HepG2 (cell line): ENCODE measurements at regions not wholly inside any gene's neighbourhood (a gene's known extent, or its start where the extent isn't known, plus 50 kb on each side); places are given as distances from the start of the nearest gene placed in this dataset.

ENCODE experiments used
- ATAC-seq: fragments of 200-7000 bp; cut with Tn5 transposase; 3 replicates; pipeline ENCODE4 v1.9.1; 2020; ENCODE audit warnings: mild to moderate bottlenecking, moderate library complexity
- BruUV-seq: library from RNA; stranded (reverse); fragments of 400-500 nt; replicated peaks from 2 replicates; lab custom pipeline; 2021; lab: Mats Ljungman, UMichigan
- CTCF ChIA-PET: fragments of 300-600 bp; formaldehyde crosslinking; extraction: SDS; loops from one replicate; lab custom pipeline; 2021; ENCODE audit warnings: low total read pairs, inconsistent platforms, low intra/inter-chr PET ratio; lab: Yijun Ruan, JAX
- POLR2A ChIA-PET: fragments of 350-600 bp; sonication (Branson Sonifier 250); formaldehyde crosslinking; loops from one replicate; lab custom pipeline; 2020; ENCODE audit warnings: antibody characterized with exemption, inconsistent platforms; lab: Yijun Ruan, JAX
- DNase-seq: peaks from one replicate; pipeline ENCODE4 v3.0.0-alpha.2; 2015; ENCODE audit warnings: low spot score
- FAIRE-seq: peaks from 3 replicates; lab custom pipeline; 2011; peaks lifted over from hg19 to GRCh38; lab: Jason Lieb, UNC
- H2AFZ ChIP-seq: one replicate; pipeline ENCODE4 v1.6.1; 2011; ENCODE audit warnings: low read length, inconsistent platforms
- H3K27ac ChIP-seq: fragments of 300-600 bp; 3 replicates; pipeline ENCODE4 v1.8.0; 2011; ENCODE audit warnings: mixed run types, mild to moderate bottlenecking, mixed read lengths, low read length, inconsistent platforms; ENCODE audit not compliant: insufficient read depth; ENCODE audit errors: extremely low read length
- H3K27me3 ChIP-seq, 2 experiments: fragments of 200-600 bp in 1 of 2; 2 replicates in 1 of 2; 3 replicates in 1 of 2; pipeline versions ENCODE4 v1.6.0 to v1.8.0; 2011; ENCODE audit warnings: low read length in 2 of 2, mild to moderate bottlenecking in 2 of 2, moderate library complexity in 2 of 2, inconsistent platforms in 1 of 2; ENCODE audit not compliant: insufficient read depth in 2 of 2, control insufficient read depth in 1 of 2
- H3K36me3 ChIP-seq, 2 experiments: fragments of 200-600 bp in 1 of 2; replicated peaks in 1 of 2; 2 replicates in 1 of 2; 3 replicates in 1 of 2; pipeline versions ENCODE4 v1.5.1 to v1.8.0; 2011; ENCODE audit warnings: low read length in 2 of 2, inconsistent platforms in 1 of 2; ENCODE audit not compliant: insufficient read depth in 2 of 2, control insufficient read depth in 1 of 2
- H3K4me1 ChIP-seq: 2 replicates; pipeline ENCODE4 v1.5.1; 2012; ENCODE audit warnings: low read length, inconsistent platforms; ENCODE audit not compliant: insufficient read depth
- H3K4me2 ChIP-seq: 2 replicates; pipeline ENCODE4 v1.6.0; 2011; ENCODE audit warnings: low read depth, low read length, inconsistent platforms
- H3K4me3 ChIP-seq, 3 experiments: fragments of 200-600 bp in 1 of 3; sonication (generic), shearing (Covaris generic) in 1 of 3; replicated peaks in 1 of 3; 2 replicates each; pipeline ENCODE4 v1.5.1; 2011 to 2016; ENCODE audit warnings: low read length in 3 of 3, inconsistent platforms in 2 of 3, low read depth in 2 of 3, mild to moderate bottlenecking in 2 of 3, control low read depth in 1 of 3, mixed read lengths in 1 of 3; ENCODE audit not compliant: insufficient read depth in 1 of 3
- H3K79me2 ChIP-seq: one replicate; pipeline ENCODE4 v1.6.1; 2011; ENCODE audit warnings: low read length, inconsistent platforms; ENCODE audit not compliant: insufficient read depth
- H3K9ac ChIP-seq: 2 replicates; pipeline ENCODE4 v1.6.0; 2011; ENCODE audit warnings: mild to moderate bottlenecking, low read depth, low read length, inconsistent platforms; ENCODE audit not compliant: insufficient read depth
- H3K9me3 ChIP-seq: 2 replicates; pipeline ENCODE4 v1.5.1; 2012; ENCODE audit warnings: mild to moderate bottlenecking, low read length
- H4K20me1 ChIP-seq: 2 replicates; pipeline ENCODE4 v1.6.0; 2011; ENCODE audit warnings: inconsistent platforms, mild to moderate bottlenecking, low read length, moderate library complexity; ENCODE audit not compliant: insufficient read depth
- WGBS: methylation state at CpG from one replicate; pipeline ENCODE4 v1.1.6; 2017; ENCODE audit warnings: low lambda C conversion rate; 5-methylcytosine and 5-hydroxymethylcytosine counted together
- in situ Hi-C: cut with HindIII; loops from 2 replicates; pipeline ENCODE4 v1.10.0; 2017; ENCODE audit warnings: low pct_unique_long_range_greater_than_20kb; ENCODE audit not compliant: extremely low pct_ligation_motif_present
- intact Hi-C: fragments of 100-400 bp; cut with micrococcal nuclease; formaldehyde crosslinking; loops from one replicate; pipeline ENCODE4 v1.10.0; 2022; ENCODE audit not compliant: unreplicated experiment
- TF ChIP-seq, protein P1 (sequence below): sonication (generic); formaldehyde crosslinking; IDR thresholded peaks from 2 replicates; pipeline ENCODE4 v1.4.0; 2020; ENCODE audit warnings: mild to moderate bottlenecking, missing genetic modification reagents

DNA sequence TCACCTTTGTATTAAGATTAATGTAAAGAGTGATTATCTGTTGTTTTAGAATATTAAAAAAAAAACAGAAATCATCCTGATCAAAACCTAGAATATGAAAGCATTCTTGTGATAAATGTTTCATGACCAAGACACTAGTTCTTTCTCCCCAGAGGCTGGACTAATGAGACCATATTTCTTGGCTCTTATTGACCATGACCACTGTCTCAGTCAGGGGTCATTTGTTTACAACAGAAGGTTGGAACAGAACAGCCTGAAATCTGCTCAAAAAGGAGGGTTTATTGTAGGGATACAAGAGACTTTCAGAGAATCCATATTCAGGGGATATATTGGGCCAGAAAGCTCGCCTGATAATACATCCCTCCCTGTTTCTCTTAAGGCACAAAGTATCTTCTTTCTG, 87.7 kb downstream of the TMEM30B start:
- H3K4me1 ChIP-seq: peaks cover 21% of the 10 kb centered on the region
- POLR2A ChIA-PET: no interaction called here
- no peaks in the 10 kb centered on the region; a peak in 1 of 5 replicates for H3K27me3 ChIP-seq
- BruUV-seq: no TSS peak
- TF ChIP-seq, protein P1, sequence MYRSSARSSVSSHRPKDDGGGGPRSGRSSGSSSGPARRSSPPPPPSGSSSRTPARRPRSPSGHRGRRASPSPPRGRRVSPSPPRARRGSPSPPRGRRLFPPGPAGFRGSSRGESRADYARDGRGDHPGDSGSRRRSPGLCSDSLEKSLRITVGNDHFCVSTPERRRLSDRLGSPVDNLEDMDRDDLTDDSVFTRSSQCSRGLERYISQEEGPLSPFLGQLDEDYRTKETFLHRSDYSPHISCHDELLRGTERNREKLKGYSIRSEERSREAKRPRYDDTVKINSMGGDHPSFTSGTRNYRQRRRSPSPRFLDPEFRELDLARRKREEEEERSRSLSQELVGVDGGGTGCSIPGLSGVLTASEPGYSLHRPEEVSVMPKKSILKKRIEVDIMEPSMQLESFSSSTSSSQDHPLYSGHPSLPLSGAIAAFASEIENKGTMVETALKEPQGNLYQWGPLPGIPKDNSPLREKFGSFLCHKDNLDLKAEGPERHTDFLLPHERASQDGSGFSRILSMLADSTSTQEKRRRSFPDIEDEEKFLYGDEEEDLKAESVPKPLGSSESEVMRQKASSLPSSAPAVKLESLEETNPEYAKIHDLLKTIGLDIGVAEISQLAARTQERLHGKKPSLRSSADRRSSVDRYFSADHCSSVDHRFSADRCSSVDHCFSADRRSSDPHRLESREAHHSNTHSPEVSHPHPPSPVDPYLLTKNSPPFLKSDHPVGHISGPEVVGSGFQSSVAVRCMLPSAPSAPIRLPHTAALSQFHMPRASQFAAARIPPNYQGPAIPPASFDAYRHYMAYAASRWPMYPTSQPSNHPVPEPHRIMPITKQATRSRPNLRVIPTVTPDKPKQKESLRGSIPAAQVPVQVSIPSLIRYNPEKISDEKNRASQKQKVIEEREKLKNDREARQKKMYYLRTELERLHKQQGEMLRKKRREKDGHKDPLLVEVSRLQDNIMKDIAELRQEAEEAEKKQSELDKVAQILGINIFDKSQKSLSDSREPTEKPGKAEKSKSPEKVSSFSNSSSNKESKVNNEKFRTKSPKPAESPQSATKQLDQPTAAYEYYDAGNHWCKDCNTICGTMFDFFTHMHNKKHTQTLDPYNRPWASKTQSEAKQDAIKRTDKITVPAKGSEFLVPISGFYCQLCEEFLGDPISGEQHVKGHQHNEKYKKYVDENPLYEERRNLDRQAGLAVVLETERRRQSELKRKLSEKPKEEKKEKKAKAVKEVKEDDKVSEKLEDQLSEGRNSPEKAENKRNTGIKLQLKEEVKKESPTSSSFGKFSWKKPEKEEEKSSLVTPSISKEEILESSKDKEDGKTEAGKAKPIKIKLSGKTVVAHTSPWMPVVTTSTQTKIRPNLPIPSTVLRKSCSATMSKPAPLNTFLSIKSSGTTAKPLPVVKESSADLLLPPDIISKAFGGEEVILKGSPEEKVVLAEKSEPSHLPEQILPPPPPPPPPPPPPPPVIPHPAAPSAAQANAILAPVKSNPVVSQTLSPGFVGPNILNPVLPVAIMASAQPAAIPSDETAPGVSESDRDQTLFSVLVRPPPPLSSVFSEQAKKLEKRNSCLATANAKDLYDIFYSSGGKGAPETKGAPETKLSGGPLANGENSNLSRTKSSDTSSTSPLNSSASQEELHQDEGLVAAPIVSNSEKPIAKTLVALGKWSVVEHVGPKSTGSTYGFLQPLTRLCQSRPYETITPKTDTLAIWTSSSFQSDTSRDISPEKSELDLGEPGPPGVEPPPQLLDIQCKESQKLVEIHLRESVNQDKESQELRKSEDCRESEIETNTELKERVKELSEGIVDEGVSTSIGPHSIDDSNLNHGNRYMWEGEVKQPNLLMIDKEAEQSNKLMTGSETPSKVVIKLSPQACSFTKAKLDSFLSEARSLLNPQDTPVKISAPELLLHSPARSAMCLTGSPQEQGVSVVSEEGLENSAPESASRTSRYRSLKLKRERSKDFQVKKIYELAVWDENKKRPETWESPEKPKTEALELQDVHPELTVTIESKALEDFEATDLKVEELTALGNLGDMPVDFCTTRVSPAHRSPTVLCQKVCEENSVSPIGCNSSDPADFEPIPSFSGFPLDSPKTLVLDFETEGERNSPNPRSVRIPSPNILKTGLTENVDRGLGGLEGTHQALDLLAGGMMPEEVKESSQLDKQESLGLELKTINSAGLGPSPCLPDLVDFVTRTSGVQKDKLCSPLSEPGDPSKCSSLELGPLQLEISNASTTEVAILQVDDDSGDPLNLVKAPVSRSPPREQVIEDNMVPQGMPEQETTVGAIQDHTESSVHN: no peak
- TF ChIP-seq, all 625 proteins: peak for 0
- no peak overlapping the region for H3K27ac ChIP-seq
- FAIRE-seq (no peak), ATAC-seq (no peak), DNase-seq (no peak)
- no peak overlapping the region for H3K4me3 ChIP-seq
- 0% methylated on average over 1 of the region's 1 CpG for WGBS
- H3K9ac ChIP-seq: no peak overlapping the region
- H3K79me2 ChIP-seq: no peaks in the 10 kb centered on the region
- H3K9me3 ChIP-seq: no peaks in the 10 kb centered on the region
- no peak overlapping the region for H2AFZ ChIP-seq
- intact Hi-C loops (no loop called here), in situ Hi-C loops (loop anchor here (10.0 to 25.0 kb wide), 2 partner anchors 156 to 569 kb away; no protein-coding TSS in a partner anchor)
- H3K36me3 ChIP-seq: no peaks in the 10 kb centered on the region
- CTCF ChIA-PET: no interaction called here
- no peaks in the 10 kb centered on the region for H4K20me1 ChIP-seq
- H3K4me2 ChIP-seq: no peak overlapping the region
